ENCODE measurements at regions not wholly inside any gene's neighbourhood (a gene's known extent, or its start where the extent isn't known, plus 50 kb on each side); places are given as distances from the start of the nearest gene placed in this dataset.
"Not testable (repeated sequence)": the region's sequence is repeated elsewhere in the genome, so short reads cannot be mapped to it uniquely, and the experiment has no call there.

GRCh38 chr15:69602921-69603320 is 150.3 kb downstream of the RPLP1 start:
- no peak for FAIRE-seq

GRCh38 chr15:69603369-69604071 is 150.9 kb downstream of the RPLP1 start:
- no peak for FAIRE-seq

GRCh38 chr15:69604072-69604411 is 151.4 kb downstream of the RPLP1 start:
- no peak for FAIRE-seq

GRCh38 chr15:69606144-69606543 is 153.5 kb downstream of the RPLP1 start:
- no peak for FAIRE-seq

- FAIRE-seq: no peak
Observed at GRCh38 chr15:69606921-69607500, 154.4 kb downstream of the RPLP1 start.

GRCh38 chr15:69608661-69609060 is 156.0 kb downstream of the RPLP1 start:
- no peak for FAIRE-seq

- FAIRE-seq: no peak
Observed at GRCh38 chr15:69609176-69609575, 156.6 kb downstream of the RPLP1 start.

- no peak for FAIRE-seq
Observed at GRCh38 chr15:69609776-69610175, 157.2 kb downstream of the RPLP1 start.

GRCh38 chr15:69610277-69610676 is 157.7 kb downstream of the RPLP1 start:
- FAIRE-seq: no peak

- no peak for FAIRE-seq
Observed at GRCh38 chr15:69610858-69611257, 158.2 kb downstream of the RPLP1 start.

GRCh38 chr15:69612112-69612511 is 159.5 kb downstream of the RPLP1 start:
- FAIRE-seq: no peak

- FAIRE-seq: no peak
Observed at GRCh38 chr15:69613182-69613581, 160.6 kb downstream of the RPLP1 start.

GRCh38 chr15:69613988-69614387 is 161.4 kb downstream of the RPLP1 start:
- no peak for FAIRE-seq

GRCh38 chr15:69615736-69616135 is 163.1 kb downstream of the RPLP1 start:
- no peak for FAIRE-seq

GRCh38 chr15:69616558-69616957 is 163.9 kb downstream of the RPLP1 start:
- FAIRE-seq: no peak

- not testable (repeated sequence) for FAIRE-seq
Observed at GRCh38 chr15:69617144-69617543, 164.5 kb downstream of the RPLP1 start.

GRCh38 chr15:69623392-69624154 is 171.0 kb downstream of the RPLP1 start:
- FAIRE-seq: no peak

- no peak for FAIRE-seq
Observed at GRCh38 chr15:69624155-69624520, 171.5 kb downstream of the RPLP1 start.

- no peak for FAIRE-seq
Observed at GRCh38 chr15:69624816-69625215, 172.2 kb downstream of the RPLP1 start.

- FAIRE-seq: no peak
Observed at GRCh38 chr15:69625328-69625727, 172.7 kb downstream of the RPLP1 start.

GRCh38 chr15:69626095-69627066 is 173.8 kb downstream of the RPLP1 start:
- FAIRE-seq: no peak

- FAIRE-seq: no peak
Observed at GRCh38 chr15:69627548-69628158, 175.0 kb downstream of the RPLP1 start.
